NCI-H2196 (cell line): ENCODE measurements at regions not wholly inside any gene's neighbourhood (a gene's known extent, or its start where the extent isn't known, plus 50 kb on each side); places are given as distances from the start of the nearest gene placed in this dataset.
"Not testable (repeated sequence)": the region's sequence is repeated elsewhere in the genome, so short reads cannot be mapped to it uniquely, and the experiment has no call there.

Experiments
- DNase-seq: peaks from one replicate; lab custom pipeline; 2025; ENCODE audit not compliant: unreplicated experiment; lab: John Stamatoyannopoulos, UW

DNA sequence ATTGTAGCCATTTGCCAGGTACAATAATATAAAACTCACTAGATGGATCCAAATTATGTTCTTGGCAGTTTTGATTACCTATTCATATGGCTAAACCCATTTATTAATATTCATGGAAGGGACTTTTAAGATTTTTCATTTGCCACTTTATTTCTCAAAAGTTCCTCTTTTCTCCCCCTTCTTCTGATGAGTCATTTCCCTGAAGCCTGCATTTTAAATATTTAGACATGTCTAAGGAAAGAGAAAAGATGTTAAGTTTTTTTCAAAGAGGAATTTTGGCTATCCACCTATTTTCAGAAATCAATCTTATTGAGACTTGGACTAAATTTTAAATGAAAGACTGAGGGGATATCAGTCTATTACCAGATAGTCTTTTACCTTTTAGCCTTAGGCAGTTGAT lies 1189.4 kb downstream of the EFNA5 start:
- DNase-seq, result no peak

DNA sequence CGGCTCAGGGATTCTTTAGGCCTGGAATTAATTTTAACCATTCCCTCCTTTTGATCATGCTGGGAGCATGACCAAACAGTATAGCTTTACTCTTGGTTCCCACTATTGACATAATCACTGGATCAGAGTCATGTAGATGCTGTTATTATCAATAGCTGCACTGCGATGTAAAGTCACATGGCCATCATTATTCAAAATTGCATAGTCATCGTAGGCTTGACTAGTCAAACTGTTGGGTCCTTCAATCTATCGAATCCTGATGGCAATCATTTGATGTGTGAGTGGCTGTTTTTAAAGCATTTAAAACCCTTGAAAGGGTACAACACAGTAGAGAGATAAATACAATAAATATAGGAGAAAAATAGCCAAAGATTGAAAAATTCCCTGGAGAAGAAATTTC lies 1194.1 kb downstream of the EFNA5 start:
- no peak for DNase-seq

DNA sequence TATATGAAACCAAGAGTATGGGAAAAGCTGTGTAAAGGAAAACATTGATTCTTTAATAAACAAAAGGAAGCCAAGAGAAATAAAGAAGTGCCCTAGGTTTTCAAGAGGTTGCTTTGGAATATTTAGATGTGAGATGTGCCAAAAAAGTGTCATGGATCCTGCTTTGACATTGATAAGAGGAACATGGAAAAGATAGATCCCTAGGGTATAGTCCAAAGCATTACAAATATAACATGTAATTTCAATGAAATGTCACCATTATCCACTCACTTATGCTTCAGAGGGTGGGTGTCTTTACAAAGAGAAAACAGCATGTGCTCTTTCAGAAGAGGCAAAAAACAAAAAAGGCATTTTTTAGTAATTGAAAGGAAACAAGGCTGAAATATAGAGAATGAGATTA lies 1196.7 kb downstream of the EFNA5 start:
- no peak for DNase-seq

DNA sequence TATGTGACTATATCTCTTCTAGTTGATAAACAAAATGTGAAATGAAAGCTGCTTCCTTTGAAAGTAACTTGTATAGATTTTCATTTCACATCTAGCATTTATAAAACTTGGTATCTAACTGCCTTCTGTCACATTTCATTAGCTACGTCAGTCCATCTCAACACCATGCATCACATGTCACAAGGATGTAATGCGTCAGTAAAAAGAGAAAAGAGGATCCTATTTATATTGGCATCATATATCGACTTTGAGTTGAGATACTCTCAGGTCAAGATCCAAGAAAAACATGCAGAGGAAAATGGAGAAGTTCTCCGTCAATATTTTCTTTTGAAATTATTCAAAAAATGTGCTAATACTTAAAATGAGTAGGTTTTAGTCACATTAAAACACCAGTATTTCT lies 1211.2 kb downstream of the EFNA5 start:
- no peak for DNase-seq

DNA sequence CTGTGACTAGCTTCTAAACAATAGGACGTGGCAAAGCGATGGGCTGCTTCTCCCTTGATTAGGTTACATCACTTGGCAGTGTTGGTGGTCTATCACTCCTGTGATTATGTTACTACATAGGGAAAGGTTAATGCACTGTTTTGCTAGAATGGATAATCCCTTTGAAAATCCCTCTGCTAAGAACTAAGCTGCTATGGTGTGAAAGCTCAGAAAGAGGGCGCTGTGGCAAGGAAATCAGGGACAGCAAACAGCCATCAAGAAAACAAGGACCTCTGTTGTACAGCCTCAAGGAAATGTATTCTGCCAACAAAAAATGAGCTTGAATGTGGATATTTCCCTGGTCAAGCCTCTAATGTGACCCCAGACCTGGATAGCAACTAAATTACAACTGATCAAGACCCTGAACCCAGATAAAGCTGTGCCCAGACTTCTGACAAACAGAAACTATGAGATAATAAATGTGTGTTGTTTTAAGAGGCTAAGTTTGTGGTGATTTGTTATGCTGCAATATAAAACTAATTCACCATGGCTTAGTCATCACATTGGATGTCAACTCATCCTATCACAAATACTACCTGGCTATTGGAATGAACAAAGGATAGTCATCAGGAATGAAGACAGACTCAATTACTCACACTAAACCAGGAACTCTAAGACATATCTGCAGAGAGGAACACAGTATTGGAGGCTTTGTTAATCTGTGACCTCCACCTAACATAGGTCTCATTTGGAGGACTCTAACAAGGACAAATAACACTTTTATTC lies 1215.9 kb downstream of the EFNA5 start:
- no peak for DNase-seq

DNA sequence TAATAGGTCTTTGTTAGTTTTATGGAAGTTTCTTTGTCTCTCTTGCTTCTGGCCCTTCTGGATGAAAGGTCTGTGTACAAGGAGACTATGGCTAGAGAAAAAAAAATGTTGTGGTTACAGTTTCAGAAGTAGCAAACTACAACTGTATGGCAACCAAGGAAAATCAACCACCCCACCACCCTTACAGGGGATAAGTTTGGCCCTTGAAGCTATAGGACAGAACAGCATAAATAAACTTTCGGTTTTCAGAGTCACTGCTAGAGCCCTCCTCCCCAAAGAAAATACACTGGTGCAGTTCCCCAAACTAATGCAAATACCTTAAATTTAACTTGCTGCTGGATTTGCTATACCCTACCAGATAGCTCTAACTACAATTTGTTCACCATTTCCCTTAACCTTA lies 1216.7 kb downstream of the EFNA5 start:
- no peak for DNase-seq

DNA sequence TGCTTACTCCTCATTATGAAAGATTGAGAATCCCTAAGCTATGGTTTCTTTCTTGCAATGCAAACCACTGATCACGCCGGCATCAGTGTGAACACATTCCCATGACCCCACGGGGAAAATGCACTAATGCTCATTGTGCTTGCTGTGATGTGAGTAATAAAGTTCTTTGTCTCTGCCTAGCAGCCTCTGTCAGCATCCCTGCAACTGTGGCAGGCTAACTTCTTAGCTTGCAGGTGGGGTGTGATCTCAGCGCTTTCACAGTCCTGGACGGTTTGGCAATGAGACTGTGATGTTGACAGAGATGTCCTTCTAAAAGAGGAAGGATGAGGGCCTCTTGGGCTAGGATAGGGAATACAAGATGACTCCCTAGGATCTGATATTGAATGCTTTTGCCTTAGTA lies 1218.7 kb downstream of the EFNA5 start:
- DNase-seq, result no peak

DNA sequence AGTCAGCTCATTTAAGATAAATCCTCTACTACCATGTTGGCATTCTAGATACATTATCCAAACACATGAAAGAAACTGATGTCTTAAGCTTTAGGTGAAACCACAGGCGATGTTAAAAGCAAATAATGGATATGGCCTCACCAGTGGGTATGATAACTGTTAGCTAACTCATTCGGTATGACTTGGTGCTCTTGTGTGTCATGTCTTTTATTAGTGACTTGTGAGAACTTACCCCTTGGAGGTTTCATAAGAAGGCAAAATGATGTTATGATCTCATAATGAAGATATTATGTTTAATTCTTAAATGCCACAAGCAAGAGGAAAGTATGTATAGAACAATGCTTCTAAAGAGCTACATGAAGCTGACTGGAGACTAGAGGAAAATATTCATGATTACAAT lies 1227.0 kb downstream of the EFNA5 start:
- DNase-seq, result no peak

DNA sequence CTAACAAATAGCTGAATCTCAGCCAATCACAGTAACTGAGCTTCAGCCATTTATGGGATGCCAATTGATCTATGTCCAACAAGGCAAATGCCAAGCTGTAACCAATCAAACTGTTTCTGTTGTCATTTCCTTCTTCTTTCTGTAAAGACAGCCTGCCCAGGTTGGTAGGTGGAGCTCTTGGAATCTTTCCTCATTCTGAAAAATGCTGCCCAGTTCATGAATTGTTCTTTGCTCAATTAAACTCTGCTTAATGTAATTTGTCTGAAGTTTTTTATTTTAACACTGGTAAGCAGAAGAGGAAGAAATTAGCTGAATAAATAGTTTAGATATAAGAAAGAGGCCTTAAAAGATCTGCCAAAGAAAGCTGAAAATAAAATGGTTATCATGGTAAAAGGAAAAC lies 1235.6 kb downstream of the EFNA5 start:
- no peak for DNase-seq

DNA sequence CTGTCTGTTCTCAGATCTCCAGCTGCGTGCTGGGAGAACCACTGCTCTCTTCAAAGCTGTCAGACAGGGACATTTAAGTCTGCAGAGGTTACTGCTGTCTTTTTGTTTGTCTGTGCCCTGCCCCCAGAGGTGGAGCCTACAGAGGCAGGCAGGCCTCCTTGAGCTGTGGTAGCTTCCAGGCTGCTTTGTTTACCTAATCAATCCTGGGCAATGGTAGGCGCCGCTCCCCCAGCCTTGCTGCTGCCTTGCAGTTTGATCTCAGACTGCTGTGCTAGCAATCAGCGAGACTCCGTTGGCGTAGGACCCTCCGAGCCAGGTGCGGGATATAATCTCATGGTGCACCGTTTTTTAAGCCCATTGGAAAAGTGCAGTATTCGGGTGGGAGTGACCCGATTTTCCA lies 1240.0 kb downstream of the EFNA5 start:
- not testable (repeated sequence) for DNase-seq

DNA sequence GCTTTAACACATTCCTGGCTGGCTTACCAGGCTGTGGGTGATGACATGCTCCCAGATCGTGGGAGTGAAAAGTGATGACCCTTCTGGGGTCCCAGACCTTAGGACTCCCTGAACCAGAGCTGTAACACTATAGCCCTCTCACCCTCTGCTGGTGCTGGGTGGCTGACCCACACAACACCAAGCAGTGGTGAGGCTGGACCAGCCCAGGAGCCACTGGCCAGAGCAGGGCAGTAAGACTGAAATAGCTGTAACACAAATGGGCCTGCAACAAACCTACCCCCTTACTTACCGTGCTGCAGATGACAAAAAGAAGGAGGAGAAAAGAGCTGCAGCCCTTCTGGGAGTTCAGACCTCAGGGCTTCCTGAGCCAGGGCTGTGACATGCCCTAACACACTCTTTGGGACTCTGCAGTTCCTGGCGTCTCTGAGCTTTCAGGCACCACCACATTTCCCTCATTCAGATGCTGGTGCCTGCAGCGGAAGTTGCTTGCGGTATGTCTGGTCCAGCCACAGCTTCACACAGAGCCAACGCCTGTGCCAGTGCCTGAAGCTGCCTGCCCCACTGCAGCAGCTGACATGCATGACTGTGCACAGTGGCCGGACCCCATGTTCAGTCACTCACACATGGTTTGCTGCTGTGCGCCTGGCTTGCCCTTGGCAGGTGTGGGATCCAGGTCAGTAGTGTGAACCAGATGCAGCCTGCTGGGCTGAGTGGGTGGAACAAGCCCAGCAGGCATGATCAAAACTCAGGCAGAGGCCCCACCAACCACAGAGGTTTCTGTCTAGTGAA lies 1247.4 kb downstream of the EFNA5 start:
- no peak for DNase-seq

DNA sequence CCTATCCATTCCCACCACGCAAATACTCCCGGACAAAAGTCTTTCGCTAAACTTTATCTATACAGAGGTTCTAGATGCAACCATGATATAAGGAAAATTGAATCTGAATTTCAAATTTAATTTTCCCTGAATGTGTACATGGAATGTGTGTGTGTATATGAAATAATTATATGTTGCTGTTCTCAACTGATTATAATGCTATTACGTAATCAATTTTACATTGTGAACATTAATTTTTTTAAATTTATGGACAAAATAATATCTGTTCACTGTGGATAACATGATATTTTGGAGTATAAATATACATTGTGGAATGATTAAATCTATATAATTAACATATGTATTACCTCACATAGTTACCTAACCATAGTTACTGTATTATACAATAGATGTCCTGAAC lies 1250.6 kb downstream of the EFNA5 start:
- DNase-seq, result no peak

DNA sequence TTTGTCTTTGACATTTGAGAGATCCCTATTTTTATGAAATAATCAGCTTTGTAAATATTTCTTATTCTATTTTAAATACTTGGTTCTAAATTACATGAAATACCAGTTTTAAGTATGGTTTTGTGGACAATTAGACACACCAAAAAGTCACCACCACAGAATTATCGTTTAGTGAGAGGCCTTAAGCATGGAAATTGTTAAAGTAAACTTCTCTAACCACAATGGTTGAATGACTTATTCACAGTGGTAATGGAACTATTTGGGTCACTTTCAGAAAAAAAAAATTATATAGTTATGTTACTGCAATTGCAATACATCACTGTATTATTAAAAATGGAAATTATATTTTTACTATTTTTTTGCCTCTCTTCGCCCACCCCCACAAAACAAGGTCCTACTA lies 1252.5 kb downstream of the EFNA5 start:
- DNase-seq, result no peak

DNA sequence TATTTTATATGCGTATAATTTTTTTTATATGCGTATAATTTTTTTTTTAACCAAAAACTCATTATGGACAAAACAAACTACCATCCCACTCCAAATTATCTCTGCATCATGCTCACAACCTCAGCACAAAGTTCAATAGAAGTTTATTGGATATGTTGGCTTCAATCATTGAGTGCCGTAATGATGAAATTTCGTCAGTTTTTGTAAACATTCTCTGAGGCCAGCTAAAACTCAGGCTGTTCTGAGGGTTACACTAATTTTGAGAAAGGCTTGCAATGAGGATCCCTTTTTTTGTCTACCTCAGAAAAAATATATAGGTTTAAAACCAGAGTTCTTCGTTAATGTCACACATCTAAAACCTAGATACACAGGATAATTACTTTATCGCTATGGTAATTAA lies 1253.2 kb downstream of the EFNA5 start:
- DNase-seq, result no peak

DNA sequence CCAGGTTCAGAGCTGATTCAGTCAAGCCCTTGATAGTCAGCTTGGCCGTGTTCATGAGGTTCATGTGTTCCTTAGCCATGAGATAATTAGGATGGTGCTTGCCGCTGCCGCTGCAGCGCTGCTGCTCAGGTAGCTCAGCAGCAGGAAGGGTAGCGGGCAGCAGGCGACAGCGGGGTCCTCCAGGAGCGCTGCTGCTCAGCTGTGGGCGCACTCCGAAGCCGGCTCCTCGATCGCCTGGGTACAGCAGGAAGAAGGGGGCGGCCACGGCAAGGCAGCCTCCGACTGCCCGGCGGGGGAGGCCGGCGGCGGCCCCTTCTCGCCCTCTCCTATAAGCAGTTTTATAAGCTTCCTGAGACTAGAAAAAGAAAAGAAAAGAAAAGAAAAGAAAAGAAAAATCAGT lies 1253.6 kb downstream of the EFNA5 start:
- no peak for DNase-seq

DNA sequence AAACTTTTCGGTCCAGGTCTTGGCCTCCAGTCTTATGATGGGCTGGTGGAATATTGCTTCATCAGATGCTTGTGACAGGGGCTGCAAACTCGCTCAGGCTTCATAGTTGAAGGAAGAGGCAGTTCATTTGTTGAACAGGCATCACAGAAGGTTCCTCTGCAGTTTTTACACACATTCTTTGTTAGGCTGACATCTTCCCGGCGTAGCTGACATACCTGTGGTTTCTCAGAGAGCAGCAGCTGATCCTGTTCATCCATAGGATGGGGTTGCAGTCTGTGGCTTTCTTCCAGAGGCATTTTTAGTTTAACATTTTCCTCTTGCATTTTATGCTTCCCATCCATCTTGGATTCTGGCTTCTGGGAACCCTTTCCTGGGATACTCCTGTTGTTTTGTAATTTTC lies 1255.2 kb downstream of the EFNA5 start:
- no peak for DNase-seq

DNA sequence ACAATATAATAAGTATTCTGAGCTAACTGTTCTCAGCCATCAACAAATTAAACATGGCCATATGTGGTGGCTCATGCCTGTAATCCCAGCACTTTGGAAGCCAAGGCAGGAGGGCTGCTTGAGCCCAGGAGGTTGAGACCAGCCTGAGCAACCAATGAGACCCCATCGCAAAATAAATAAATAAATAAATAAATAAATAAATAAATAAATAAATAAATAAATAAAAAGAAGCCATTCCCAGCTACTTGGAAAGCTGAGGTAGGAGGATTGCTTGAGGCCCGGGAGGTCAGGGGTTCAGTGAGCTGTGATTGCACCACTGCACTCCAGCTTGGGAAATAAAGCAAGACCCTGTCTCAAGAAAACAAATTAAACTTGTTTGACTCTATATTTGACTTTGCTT lies 1256.4 kb downstream of the EFNA5 start:
- DNase-seq, result no peak

DNA sequence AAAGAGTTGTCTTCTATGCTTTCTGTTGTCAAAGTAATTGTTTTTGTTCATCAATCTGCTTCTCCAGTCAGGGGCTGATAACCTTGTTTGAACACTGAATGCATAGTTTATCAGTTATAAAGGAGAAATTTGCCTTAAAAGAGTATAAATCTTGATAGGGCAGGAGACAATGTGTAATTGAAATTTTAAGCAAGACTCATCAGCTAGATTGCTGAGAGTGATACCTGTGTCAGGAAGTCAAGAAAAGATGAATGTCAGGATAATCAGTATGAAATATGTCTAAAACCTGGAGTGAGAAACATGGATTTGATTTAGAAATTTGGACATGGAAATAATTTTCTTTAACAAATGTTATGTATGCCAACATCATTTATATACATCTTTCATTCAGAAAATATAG lies 1258.1 kb downstream of the EFNA5 start:
- no peak for DNase-seq

DNA sequence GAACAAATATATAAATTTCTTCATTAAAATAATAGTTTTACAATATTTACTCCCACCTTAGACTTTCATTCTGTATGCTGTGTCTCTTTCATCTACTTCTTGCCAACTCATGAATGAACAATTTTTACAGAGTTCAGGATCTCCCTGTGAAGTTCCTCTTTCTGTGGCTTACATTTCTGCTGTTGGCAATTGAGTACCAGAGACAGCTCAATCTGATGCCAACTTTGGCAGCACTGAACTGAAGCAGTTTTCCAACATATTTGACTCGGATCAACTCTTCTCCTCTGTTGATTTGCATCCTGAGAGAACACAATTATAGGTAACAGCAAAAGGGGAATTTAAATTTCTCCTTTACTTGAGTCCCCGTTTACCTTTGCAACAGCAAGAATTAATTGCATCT lies 1262.2 kb downstream of the EFNA5 start:
- no peak for DNase-seq

DNA sequence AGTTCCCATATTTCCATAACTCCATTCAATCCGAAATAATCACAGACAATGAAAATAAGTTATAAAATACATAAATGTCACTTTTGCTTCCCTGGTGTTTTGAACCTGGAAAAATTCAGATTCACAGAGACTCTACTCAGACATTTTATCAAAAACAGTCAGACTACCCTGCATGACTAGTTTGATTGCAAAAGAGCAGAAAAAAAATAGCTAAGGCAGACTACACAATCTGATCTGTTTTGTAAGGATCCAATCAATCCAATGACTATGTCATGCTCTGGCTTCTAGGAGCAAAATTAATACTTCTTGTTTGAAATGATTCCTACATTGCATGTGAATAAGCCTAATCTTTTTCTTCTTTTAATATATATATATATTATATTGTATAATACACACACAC lies 1262.6 kb downstream of the EFNA5 start:
- DNase-seq, result no peak

DNA sequence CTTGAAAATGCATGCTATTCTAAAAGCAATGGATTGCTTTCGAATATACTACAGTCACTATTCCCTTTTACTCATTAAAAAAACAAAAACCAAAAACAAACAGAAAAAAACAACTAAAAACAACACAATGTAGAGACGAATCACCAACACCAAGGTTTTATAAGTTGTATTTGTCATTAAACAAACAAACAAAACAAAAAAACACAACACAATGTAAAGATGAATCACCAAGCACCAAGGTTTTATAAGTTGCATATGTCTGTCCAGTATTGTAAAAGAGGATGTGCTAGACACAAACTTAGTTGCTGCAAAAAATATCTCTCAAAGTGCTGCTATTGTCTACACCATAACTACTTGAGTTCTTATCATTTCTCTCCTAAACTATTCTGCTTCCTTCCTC lies 1269.2 kb downstream of the EFNA5 start:
- DNase-seq, result no peak

DNA sequence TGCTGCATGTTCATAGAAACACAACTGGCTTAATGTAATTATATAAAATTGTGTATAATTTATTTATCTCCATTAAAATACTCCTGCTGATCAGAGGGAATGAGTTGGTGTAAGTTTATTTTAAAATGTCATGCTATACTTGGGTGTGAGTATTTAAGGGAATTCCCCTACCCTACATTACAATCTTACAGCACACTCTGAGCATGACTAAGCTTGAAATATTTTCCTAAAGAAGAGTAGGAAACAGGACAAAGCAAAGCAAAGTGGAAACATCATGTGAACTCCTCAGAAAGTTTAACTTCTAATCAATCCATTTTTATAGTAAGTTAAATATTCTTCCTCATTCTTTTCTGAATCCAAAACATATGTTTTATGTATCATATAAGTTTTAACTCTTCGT lies 1271.3 kb downstream of the EFNA5 start:
- no peak for DNase-seq

DNA sequence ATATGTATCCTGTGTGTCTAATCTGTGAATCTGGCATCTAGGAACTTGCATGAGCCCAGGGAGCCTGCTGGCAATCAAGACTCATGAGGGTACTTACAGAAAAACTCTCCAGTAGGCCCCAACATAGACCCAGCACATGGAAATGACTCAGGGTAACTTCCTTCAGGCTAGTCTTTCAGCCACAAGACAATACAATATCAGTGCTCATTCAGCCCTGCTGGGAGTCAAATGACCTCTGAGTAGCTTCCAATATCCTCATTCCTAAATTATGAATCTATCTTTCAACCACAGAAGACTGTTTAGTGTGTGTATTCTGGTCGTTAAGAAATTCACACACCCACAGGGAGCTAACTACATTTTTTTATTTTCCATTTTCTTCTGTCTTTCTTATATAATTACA lies 1273.0 kb downstream of the EFNA5 start:
- no peak for DNase-seq
